HG03095 (cell line): ENCODE measurements at regions not wholly inside any gene's neighbourhood (a gene's known extent, or its start where the extent isn't known, plus 50 kb on each side); places are given as distances from the start of the nearest gene placed in this dataset.

ENCODE experiments used
- ATAC-seq: cut with Tn5 transposase; IDR thresholded peaks from one replicate; pipeline ENCODE4 v1.9.1; 2021; ENCODE audit warnings: moderate library complexity; ENCODE audit not compliant: unreplicated experiment

DNA sequence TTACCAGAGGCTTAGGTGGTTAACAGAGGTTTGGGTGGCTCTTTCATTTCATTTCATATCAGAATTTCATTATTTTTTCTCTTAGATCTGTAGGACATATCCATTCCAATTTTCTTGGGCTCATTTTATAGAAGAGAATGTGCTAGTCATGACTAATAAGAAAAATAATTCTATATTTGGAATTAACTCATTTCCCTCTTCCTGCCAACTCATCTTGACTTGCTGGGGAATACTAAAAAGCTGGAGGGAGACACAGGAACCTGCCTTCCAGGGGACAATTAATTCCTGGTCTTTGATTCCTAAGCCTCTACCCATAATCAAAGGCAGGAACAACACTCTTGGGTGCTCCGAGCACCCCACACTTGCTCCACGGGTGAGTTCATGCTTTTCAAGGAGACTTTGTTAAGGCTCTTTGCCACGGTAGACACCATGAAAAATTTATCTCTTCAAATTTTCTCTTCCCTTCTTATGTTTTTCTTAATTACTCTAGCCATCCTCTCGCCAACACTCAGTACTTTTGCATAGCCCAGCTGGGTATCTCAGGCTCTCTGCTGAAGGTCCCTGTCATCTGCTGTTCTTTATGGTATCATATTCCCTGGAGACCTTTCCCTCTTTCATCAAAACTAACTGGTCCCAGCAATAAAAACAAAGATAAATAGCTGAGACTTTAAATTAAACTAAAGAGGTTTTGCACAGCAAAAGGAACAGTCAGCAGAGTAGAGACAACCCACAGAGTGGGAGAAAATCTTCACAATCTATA lies 273.9 kb downstream of the NPR3 start:
- no peak for ATAC-seq

DNA sequence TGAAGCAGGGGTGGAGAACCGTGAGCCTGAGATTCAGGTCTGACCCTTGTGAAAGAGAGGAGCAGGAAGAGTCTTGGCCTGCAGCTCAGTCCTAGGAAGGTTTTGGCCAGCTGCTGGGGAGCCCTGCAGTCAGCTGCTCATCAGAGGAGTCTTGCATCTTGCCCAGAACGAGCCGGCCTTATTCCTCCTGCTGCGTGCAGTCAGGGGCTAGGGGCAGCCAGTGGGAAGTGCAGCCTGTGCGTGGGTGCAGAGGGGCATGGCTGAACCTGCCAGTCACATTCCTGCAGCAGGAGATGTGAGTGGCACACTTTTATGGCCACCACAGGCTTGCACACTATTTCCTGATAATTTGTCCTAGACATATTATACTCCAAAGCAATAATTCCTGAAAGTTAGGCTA lies 278.7 kb downstream of the NPR3 start:
- ATAC-seq = no peak

- ATAC-seq = no peak
Measured at GRCh38 chr5:32990593-32991420, 279.7 kb downstream of the NPR3 start.

DNA sequence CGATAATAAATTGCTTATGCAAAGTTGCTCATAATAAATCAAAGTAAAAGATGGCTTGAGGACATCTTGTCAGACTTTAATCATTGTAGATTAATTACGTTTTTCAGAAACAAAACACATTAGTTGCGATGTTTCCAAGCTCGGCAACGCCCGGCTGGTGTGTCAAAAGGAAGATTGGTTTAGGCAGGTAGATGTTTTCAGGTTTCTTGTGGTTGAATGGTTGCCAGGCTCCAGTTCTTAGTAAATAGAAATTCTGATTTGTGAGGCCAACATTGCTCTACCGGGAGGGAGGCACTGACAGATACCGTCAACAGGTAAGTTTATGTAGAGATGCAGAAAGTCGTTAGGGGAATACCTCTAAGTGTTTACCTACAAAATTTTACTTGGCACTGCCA lies 280.3 kb downstream of the NPR3 start:
- ATAC-seq = no peak

- no peak for ATAC-seq
Measured at GRCh38 chr5:32996336-32996735, 285.2 kb downstream of the NPR3 start.

- ATAC-seq = no peak
Measured at GRCh38 chr5:33008751-33009418, 297.8 kb downstream of the NPR3 start.

GRCh38 chr5:33010846-33011245 lies 299.7 kb downstream of the NPR3 start:
- no peak for ATAC-seq

DNA sequence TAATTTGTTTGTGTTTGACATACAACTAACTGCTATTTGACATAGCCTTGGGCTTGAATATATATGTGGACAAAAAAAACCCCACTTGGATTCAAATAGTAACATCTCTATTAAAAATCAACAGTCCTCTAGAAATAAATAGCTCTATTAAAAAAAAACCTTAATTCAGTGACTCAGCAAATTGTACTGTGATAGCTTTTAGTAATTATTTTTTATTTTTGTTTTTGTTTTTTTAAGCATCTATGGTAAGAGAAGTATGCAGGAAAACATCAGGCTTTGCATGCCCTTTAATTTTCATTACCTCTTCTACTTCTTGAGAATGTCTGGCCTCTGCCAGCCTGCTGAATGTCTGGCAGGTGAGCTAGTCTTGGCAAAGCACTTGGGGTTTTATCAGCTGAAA lies 300.7 kb downstream of the NPR3 start:
- ATAC-seq = no peak

- ATAC-seq = no peak
Measured at GRCh38 chr5:33023649-33024048, 312.5 kb downstream of the NPR3 start.

DNA sequence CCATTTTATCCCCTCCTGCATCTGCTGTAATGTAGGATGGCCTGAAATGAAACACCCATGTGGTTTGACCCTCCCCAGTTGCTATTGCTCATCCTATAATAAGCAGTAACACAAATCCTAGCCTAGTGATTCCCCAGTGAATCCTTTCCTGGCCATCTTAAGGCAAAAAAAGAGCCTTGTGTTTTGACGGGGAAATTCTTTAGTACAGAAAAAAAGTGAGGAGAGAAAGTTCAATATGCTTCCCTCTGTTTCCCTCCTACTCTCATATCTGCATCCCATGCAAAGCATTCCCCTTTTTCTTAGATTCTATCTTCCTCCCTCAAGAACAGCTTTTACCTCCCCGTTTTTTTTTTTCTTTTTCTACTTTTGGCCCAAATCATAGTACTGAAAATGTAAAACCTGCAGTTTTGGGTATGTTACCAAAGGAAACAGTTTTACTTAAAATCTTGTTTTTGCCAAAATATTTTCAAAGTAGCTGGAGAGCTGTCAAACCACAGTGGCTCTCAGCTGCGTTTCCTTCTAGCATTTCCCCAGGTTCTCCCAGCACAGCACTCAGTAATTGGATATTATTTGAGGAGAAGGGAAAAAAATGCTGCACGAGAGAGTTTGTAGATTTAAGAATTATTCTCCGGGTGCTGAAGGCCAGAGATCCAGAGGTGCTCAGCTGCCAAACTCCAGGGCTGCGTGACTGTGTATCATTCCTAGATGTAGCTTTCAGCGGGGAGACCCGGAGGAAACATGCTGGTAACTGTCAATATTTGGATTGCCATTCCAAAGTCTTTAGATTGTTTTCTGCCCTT lies 321.4 kb downstream of the NPR3 start:
- ATAC-seq = no peak

DNA sequence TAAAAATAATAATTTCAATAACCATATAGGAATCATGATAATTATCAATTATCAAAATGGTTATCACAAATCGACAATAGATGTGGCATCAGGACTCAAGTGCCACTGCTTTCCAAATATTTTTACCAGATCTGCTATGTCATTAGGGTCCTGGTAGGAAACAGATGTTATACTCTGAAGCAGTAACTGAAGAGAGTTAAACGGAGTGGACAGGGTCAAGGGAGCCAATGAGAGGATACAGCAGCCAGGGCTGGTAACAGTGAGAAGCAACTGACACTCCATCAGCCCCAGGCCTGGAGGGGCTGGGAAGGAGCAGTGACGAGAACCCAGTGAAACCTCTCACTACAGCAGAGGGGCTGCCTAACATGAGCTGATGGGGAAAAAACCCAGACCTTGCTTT lies 322.4 kb downstream of the NPR3 start:
- no peak for ATAC-seq

DNA sequence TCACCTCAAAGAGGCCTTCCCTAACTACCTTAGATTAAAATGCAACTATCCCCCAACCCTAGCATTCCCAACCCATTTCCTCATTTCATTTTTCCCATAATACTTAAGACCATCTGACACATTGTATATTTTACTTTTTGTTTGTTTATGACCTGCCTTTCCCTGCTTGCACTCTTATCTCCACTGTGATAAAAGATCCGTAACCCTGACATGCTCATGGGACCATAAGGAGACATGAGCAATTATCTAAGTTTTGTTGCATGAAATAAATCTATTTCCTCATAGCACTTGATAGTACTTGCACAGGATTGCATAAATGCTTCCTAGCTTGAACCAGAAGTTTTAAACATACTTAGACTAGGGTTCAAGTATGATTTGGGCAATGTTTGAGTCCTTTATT lies 323.7 kb downstream of the NPR3 start:
- no peak for ATAC-seq

DNA sequence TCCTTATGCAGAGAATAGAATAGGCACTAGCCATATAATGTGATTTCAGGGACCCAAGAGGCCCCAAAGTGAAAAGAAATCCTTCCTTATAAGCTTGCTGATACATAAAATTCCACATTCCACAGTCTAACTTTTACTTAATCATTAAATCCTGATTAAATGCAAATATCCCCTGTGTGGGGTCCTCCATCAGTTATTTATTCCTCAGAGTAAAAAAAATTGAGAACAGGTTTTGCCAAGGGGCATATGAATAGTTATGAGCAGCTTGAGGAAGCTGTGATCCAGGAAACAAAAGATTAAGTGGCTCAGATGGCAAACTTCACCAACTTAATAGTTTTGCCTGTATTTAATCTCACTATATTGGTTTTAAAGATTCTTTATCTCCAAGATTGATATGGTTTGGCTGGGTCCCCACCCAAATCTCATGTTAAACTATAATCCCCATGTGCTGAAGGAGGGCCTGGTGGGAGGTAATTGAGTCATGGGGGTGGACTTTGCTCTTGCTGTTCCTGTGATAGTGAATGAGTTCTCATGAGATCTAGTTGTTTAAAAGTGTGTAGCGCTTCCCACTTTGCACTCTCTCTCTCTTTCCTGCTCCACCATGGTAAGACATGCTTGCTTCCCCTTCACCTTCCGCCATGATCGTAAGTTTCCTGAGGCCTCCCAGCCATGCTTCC lies 324.9 kb downstream of the NPR3 start:
- no peak for ATAC-seq

- no peak for ATAC-seq
Measured at GRCh38 chr5:33037076-33037475, 326.0 kb downstream of the NPR3 start.

- ATAC-seq = no peak
Measured at GRCh38 chr5:33041586-33041985, 330.5 kb downstream of the NPR3 start.

GRCh38 chr5:33043343-33043997 lies 332.3 kb downstream of the NPR3 start:
- ATAC-seq = no peak

DNA sequence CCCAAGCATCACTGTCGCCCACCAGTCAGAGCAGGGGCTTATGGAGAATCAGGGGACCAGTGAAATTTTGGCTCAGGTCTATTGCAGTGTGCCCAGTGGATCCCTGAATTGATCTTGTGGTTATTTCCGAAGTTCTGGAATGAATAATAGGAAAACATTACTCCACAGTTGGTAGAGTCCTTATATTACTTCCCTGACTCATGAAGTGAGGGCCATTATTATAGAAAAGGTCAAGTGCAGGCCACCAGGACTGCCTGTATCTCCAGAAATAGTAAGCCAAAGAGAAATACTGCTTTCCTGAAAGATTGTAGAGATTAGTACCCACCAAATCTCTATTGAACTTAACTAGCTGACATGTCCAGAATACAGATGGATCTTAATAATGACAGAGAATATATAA lies 335.0 kb downstream of the NPR3 start:
- no peak for ATAC-seq

- no peak for ATAC-seq
Measured at GRCh38 chr5:33048315-33048714, 337.2 kb downstream of the NPR3 start.

DNA sequence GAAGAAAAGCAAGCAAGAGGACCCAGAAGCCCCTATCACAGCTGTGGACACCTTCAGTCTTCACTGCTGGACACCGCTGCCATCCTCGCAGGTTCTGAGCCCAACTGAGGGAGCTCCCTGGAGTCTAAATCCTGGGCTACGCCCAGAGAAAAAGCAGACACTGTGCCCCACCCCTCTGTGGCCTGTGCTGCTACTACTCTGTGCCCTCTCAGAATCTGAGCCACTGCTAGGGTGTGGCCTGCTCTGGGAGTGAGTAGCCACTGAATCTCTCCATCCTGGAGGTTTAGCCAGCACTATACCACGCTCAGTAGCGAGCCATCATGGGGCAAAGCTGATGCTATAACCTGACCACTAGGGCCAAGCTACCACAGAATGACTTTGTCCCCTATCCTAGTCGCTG lies 338.2 kb downstream of the NPR3 start:
- no peak for ATAC-seq

GRCh38 chr5:33049842-33050241 lies 338.7 kb downstream of the NPR3 start:
- no peak for ATAC-seq
